GM12891 (cell line): ENCODE measurements at regions not wholly inside any gene's neighbourhood (a gene's known extent, or its start where the extent isn't known, plus 50 kb on each side); places are given as distances from the start of the nearest gene placed in this dataset.

ENCODE experiments used
- POLR2A ChIP-seq: IDR thresholded peaks from 2 replicates; pipeline ENCODE4 v1.6.1; 2011; ENCODE audit warnings: low read depth, low read length, control low read depth
- POLR2AphosphoS5 ChIP-seq: IDR thresholded peaks from 2 replicates; pipeline ENCODE4 v1.6.1; 2011; ENCODE audit warnings: low read depth, low read length, control low read depth
- POU2F2 ChIP-seq: IDR thresholded peaks from 2 replicates; pipeline ENCODE4 v1.6.1; 2011; ENCODE audit warnings: low read depth, mild to moderate bottlenecking, control low read depth, low read length, moderate library complexity
- SPI1 ChIP-seq: IDR thresholded peaks from 2 replicates; pipeline ENCODE4 v1.6.1; 2011; ENCODE audit warnings: low read depth, low read length, control low read depth
- TAF1 ChIP-seq: IDR thresholded peaks from 2 replicates; pipeline ENCODE4 v1.6.1; 2011; ENCODE audit warnings: low read depth, low read length, control low read depth

- TF ChIP-seq POLR2A (no peak), POU2F2 (no peak), POLR2AphosphoS5 (no peak), TAF1 (no peak), SPI1 (no peak)
Measured at GRCh38 chr2:225207043-225207442, 164.8 kb upstream of the DOCK10 start.
